GM12892 (cell line): ENCODE measurements at regions not wholly inside any gene's neighbourhood (a gene's known extent, or its start where the extent isn't known, plus 50 kb on each side); places are given as distances from the start of the nearest gene placed in this dataset.

Experiments
- DNase-seq: peaks from one replicate; pipeline ENCODE4 v3.0.0; 2011; ENCODE audit not compliant: insufficient read length
- FAIRE-seq: peaks from 2 replicates; lab custom pipeline; 2011; peaks lifted over from hg19 to GRCh38; lab: Jason Lieb, UNC
- POLR2A ChIP-seq: IDR thresholded peaks from 2 replicates; pipeline ENCODE4 v1.6.1; 2011; ENCODE audit warnings: low read depth, low read length, control low read depth
- POLR2AphosphoS5 ChIP-seq: IDR thresholded peaks from 2 replicates; pipeline ENCODE4 v1.6.1; 2011; ENCODE audit warnings: low read depth, low read length, control low read depth
- TAF1 ChIP-seq: IDR thresholded peaks from 2 replicates; pipeline ENCODE4 v1.6.1; 2011; ENCODE audit warnings: low read depth, mild to moderate bottlenecking, control low read depth, low read length, borderline replicate concordance

GRCh38 chr2:176432434-176432833, 163.2 kb downstream of the MTX2 start:
- FAIRE-seq (no peak), DNase-seq (no peak)
- TF ChIP-seq POLR2A (no peak), POLR2AphosphoS5 (no peak), TAF1 (no peak)

- TF ChIP-seq POLR2AphosphoS5 (no peak), POLR2A (no peak), TAF1 (no peak)
- peak; percentile 33 for FAIRE-seq
Measured at GRCh38 chr2:176435729-176436128, 166.5 kb downstream of the MTX2 start.

GRCh38 chr2:176443946-176444345, 174.7 kb downstream of the MTX2 start:
- DNase-seq (no peak), FAIRE-seq (no peak)
- TF ChIP-seq TAF1 (no peak), POLR2AphosphoS5 (no peak), POLR2A (no peak)

More at GRCh38 chr2:176435729-176436128, 166.5 kb downstream of the MTX2 start:
- DNase-seq, result no peak

- DNase-seq (no peak), FAIRE-seq (no peak)
- no peak for TF ChIP-seq TAF1
- no peak for TF ChIP-seq POLR2A
- TF ChIP-seq POLR2AphosphoS5, result no peak
Measured at GRCh38 chr2:176445956-176446355, 176.7 kb downstream of the MTX2 start.

- FAIRE-seq (no peak), DNase-seq (no peak)
- TF ChIP-seq POLR2A (no peak), POLR2AphosphoS5 (no peak), TAF1 (no peak)
Measured at GRCh38 chr2:176446718-176447414, 177.6 kb downstream of the MTX2 start.

GRCh38 chr2:176447616-176448015, 178.4 kb downstream of the MTX2 start:
- TF ChIP-seq POLR2AphosphoS5, result no peak
- no peak for TF ChIP-seq POLR2A
- no peak for TF ChIP-seq TAF1
- FAIRE-seq, result no peak
- DNase-seq, result no peak

GRCh38 chr2:176449852-176450251, 180.6 kb downstream of the MTX2 start:
- TF ChIP-seq POLR2A, result no peak
- TF ChIP-seq POLR2AphosphoS5, result no peak
- TF ChIP-seq TAF1, result no peak
- FAIRE-seq, result no peak

GRCh38 chr2:176453784-176454183, 184.5 kb downstream of the MTX2 start:
- FAIRE-seq, result no peak
- DNase-seq, result no peak
- TF ChIP-seq TAF1 (no peak), POLR2A (no peak), POLR2AphosphoS5 (no peak)

More at GRCh38 chr2:176449852-176450251, 180.6 kb downstream of the MTX2 start:
- no peak for DNase-seq

- TF ChIP-seq POLR2A, result no peak
- TF ChIP-seq POLR2AphosphoS5, result no peak
- no peak for TF ChIP-seq TAF1
- peak; percentile 53 for FAIRE-seq
- DNase-seq, result peak; percentile 7
Measured at GRCh38 chr2:176454893-176455815, 185.9 kb downstream of the MTX2 start.

GRCh38 chr2:176455816-176456291, 186.6 kb downstream of the MTX2 start:
- no peak for TF ChIP-seq POLR2AphosphoS5
- no peak for TF ChIP-seq POLR2A
- TF ChIP-seq TAF1, result no peak
- no peak for FAIRE-seq
- no peak for DNase-seq

GRCh38 chr2:176457481-176457880, 188.2 kb downstream of the MTX2 start:
- no peak for FAIRE-seq
- no peak for TF ChIP-seq POLR2AphosphoS5
- no peak for DNase-seq
